ENCODE measurements at regions not wholly inside any gene's neighbourhood (a gene's known extent, or its start where the extent isn't known, plus 50 kb on each side); places are given as distances from the start of the nearest gene placed in this dataset.

DNA sequence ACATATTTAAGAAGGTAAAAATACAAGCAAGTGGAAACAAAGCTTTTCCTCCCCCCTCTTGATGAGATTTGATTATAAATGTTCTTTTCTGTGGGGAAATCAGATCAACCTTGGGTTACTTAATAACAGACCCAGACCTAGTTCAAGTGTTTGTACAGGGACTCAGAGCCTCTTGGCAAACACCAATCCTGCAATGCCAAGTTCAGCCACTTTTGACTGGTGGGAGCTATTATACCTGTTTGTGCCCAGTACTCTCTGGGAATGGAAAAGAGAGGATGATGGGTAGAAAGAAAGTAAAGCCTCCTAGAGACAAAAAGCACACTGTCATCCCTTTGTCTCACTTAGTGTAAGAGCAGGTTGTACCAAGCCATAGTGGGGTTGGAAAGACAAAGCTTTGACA lies 63.8 kb upstream of the EPHA4 start:
- TF ChIP-seq, protein P1, sequence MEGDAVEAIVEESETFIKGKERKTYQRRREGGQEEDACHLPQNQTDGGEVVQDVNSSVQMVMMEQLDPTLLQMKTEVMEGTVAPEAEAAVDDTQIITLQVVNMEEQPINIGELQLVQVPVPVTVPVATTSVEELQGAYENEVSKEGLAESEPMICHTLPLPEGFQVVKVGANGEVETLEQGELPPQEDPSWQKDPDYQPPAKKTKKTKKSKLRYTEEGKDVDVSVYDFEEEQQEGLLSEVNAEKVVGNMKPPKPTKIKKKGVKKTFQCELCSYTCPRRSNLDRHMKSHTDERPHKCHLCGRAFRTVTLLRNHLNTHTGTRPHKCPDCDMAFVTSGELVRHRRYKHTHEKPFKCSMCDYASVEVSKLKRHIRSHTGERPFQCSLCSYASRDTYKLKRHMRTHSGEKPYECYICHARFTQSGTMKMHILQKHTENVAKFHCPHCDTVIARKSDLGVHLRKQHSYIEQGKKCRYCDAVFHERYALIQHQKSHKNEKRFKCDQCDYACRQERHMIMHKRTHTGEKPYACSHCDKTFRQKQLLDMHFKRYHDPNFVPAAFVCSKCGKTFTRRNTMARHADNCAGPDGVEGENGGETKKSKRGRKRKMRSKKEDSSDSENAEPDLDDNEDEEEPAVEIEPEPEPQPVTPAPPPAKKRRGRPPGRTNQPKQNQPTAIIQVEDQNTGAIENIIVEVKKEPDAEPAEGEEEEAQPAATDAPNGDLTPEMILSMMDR (IDR thresholded peaks at IDR 0.05; ENCODE audit: insufficient read depth, low read length) = no peak
- TF ChIP-seq POLR2AphosphoS5 (IDR thresholded peaks at IDR 0.05; ENCODE audit: low read depth) = no peak
- TF ChIP-seq, protein P2, sequence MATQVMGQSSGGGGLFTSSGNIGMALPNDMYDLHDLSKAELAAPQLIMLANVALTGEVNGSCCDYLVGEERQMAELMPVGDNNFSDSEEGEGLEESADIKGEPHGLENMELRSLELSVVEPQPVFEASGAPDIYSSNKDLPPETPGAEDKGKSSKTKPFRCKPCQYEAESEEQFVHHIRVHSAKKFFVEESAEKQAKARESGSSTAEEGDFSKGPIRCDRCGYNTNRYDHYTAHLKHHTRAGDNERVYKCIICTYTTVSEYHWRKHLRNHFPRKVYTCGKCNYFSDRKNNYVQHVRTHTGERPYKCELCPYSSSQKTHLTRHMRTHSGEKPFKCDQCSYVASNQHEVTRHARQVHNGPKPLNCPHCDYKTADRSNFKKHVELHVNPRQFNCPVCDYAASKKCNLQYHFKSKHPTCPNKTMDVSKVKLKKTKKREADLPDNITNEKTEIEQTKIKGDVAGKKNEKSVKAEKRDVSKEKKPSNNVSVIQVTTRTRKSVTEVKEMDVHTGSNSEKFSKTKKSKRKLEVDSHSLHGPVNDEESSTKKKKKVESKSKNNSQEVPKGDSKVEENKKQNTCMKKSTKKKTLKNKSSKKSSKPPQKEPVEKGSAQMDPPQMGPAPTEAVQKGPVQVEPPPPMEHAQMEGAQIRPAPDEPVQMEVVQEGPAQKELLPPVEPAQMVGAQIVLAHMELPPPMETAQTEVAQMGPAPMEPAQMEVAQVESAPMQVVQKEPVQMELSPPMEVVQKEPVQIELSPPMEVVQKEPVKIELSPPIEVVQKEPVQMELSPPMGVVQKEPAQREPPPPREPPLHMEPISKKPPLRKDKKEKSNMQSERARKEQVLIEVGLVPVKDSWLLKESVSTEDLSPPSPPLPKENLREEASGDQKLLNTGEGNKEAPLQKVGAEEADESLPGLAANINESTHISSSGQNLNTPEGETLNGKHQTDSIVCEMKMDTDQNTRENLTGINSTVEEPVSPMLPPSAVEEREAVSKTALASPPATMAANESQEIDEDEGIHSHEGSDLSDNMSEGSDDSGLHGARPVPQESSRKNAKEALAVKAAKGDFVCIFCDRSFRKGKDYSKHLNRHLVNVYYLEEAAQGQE (IDR thresholded peaks at IDR 0.05; ENCODE audit: insufficient replicate concordance, low read depth) = no peak
- no peak for TF ChIP-seq SPI1 (IDR thresholded peaks at IDR 0.05; ENCODE audit: borderline replicate concordance, low read depth)
